ENCODE measurements at regions not wholly inside any gene's neighbourhood (a gene's known extent, or its start where the extent isn't known, plus 50 kb on each side); places are given as distances from the start of the nearest gene placed in this dataset.
"Not testable (repeated sequence)": the region's sequence is repeated elsewhere in the genome, so short reads cannot be mapped to it uniquely, and the experiment has no call there.

DNA sequence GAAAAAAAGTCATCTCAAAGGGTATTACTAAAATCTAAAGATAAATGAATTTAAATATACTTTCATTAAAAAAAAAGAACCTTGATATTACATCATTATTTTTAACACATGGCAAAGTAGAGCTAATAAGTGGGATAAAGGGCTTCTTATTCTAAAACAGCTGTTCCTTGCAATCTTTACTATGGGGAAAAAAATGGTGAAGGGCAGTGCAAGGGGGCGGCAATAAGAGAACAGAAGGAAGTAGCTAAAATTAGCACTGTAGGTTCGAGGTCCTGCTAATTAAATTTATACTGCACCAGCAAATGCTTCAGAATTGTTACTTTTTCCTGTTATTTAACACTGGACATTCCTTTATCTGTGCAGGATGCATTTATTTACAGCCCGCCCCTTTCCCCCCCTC lies 89.4 kb upstream of the HPF1 start:
- Histone ChIP-seq H3K27ac (ENCODE audit: low read length) (no peak overlapping the region), H3K4me1 (ENCODE audit: control insufficient read depth, insufficient read depth, low read length) (no peaks in the 10 kb centered on the region), H3K4me3 (ENCODE audit: low read length) (no peak overlapping the region), H3K9me3 (ENCODE audit: control insufficient read depth, low read length) (no peaks in the 10 kb centered on the region), H3K27me3 (ENCODE audit: control insufficient read depth, insufficient read depth) (peaks cover 2% of the 10 kb centered on the region)
- ATAC-seq, result no peak
- no peak for DNase-seq
- WGBS, result 33% methylated on average over 3 of the region's 3 CpGs
- intact Hi-C loops (cut with DNase I), result no loop called here

DNA sequence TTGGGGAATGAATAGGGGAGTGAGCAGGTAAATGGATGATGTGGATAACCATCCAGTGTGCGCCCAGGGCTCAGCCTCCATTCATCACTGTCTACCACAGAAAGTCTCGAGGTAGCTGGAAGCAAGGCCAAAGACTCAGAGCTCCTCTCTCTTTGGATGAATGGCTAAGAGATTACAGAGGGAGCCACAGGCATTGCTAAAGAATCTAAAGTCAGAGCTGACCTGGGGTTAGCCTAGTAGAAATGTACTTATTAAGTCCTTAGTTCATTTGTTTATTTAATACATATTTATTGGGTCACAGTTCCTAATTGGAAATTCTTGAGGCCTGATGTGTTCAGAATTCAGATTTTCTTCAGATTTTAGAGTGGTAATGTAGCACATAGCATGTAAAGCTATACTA lies 88.7 kb upstream of the HPF1 start:
- DNase-seq (no peak), ATAC-seq (no peak)
- Histone ChIP-seq H3K27ac (ENCODE audit: low read length) (no peak overlapping the region), H3K4me1 (ENCODE audit: control insufficient read depth, insufficient read depth, low read length) (no peaks in the 10 kb centered on the region), H3K4me3 (ENCODE audit: low read length) (no peak overlapping the region), H3K9me3 (ENCODE audit: control insufficient read depth, low read length) (no peaks in the 10 kb centered on the region), H3K27me3 (ENCODE audit: control insufficient read depth, insufficient read depth) (peaks cover 2% of the 10 kb centered on the region)
- intact Hi-C loops (cut with DNase I), result no loop called here
- 75% methylated on average over 2 of the region's 2 CpGs for WGBS

DNA sequence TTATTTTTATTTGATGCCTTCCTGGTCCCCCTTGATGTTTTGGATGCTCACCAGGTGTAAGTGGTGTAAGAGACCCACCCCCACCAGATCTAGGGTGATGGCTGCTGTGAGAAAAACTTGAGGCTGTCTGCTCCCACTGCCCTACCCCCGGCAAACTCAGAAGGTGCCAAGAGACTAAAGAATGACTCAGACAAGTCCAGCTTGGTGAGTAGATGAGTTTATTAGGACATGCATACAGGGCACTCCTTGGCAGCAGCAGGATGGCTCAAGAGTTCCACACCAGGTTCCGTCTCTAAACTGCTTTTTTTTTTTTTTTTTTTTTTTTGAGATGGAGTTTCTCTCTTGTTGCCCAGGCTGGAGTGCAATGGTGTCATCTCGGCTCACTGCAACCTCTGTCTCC lies 84.0 kb upstream of the HPF1 start:
- intact Hi-C loops (cut with DNase I), result no loop called here
- no peak overlapping the region for H3K4me3 ChIP-seq (ENCODE audit: low read length)
- H3K9me3 ChIP-seq (ENCODE audit: control insufficient read depth, low read length), result no peaks in the 10 kb centered on the region
- no peaks in the 10 kb centered on the region for H3K27me3 ChIP-seq (ENCODE audit: control insufficient read depth, insufficient read depth)
- DNase-seq (no peak), ATAC-seq (no peak)
- WGBS, result 87% methylated on average over 3 of the region's 3 CpGs
- H3K4me1 ChIP-seq (ENCODE audit: control insufficient read depth, insufficient read depth, low read length), result no peaks in the 10 kb centered on the region
- H3K27ac ChIP-seq (ENCODE audit: low read length), result no peak overlapping the region

DNA sequence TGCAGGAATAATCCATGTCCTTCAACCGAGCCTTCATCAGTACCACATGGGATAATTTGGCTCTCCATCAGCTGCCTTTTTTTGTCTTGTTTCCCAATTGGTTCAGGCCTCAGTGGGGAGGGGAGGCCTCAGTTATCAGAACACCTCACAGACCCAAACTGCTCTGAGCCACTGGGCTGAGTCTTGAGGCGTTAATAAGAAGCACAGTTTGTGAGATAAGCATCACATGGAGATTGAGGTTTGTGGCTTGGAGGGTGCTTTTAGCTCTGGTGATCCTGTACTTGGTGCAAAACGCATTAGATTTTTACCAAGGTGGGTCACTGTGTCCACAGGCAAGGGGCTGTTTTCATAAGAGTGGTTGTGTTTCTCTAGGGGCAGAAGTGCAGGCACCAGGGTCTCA lies 82.8 kb upstream of the HPF1 start:
- Histone ChIP-seq H3K4me1 (ENCODE audit: control insufficient read depth, insufficient read depth, low read length) (no peaks in the 10 kb centered on the region), H3K27me3 (ENCODE audit: control insufficient read depth, insufficient read depth) (no peaks in the 10 kb centered on the region), H3K4me3 (ENCODE audit: low read length) (no peak overlapping the region), H3K9me3 (ENCODE audit: control insufficient read depth, low read length) (no peaks in the 10 kb centered on the region), H3K27ac (ENCODE audit: low read length) (no peak overlapping the region)
- intact Hi-C loops (cut with DNase I), result no loop called here
- no peak for DNase-seq
- 52% methylated on average over 3 of the region's 3 CpGs for WGBS
- no peak for ATAC-seq

DNA sequence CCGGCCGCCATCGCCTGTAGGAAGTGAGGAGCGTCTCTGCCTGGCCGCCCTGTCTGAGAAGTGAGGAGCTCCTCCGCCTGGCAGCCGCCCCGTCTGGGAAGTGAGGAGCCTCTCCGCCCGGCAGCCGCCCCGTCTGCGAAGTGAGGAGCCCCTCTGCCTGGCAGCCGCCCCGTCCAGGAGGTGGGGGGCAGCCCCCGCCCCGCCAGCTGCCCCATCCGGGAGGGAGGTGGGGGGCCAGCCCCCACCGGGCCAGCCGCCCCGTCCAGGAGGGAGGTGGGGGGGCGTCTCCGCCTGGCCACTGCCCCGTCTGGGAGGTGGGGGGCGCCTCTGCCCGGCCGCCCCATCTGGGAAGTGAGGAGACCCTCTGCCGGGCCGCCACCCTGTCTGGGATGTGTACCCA lies 70.6 kb upstream of the HPF1 start:
- intact Hi-C loops (cut with DNase I); H3K27me3 ChIP-seq (ENCODE audit: control insufficient read depth, insufficient read depth); ATAC-seq: not testable (repeated sequence)

GRCh38 chr4:169826634-169827187 lies 69.0 kb upstream of the HPF1 start:
- no peak overlapping the region for H3K4me3 ChIP-seq (ENCODE audit: low read length)
- no peak for DNase-seq
- WGBS, result 52% methylated on average over 6 of the region's 6 CpGs
- no peak overlapping the region for H3K27ac ChIP-seq (ENCODE audit: low read length)
- no peaks in the 10 kb centered on the region for H3K4me1 ChIP-seq (ENCODE audit: control insufficient read depth, insufficient read depth, low read length)
- H3K27me3 ChIP-seq (ENCODE audit: control insufficient read depth, insufficient read depth), result no peaks in the 10 kb centered on the region
- intact Hi-C loops (cut with DNase I), result no loop called here
- no peak for ATAC-seq
- H3K9me3 ChIP-seq (ENCODE audit: control insufficient read depth, low read length), result no peaks in the 10 kb centered on the region

More for the DNA sequence above, 70.6 kb upstream of the HPF1 start:
- not testable (repeated sequence) for H3K9me3 ChIP-seq (ENCODE audit: control insufficient read depth, low read length); H3K4me3 ChIP-seq (ENCODE audit: low read length); H3K4me1 ChIP-seq (ENCODE audit: control insufficient read depth, insufficient read depth, low read length); H3K27ac ChIP-seq (ENCODE audit: low read length)
- 92% methylated on average over 29 of the region's 29 CpGs for WGBS
- peak in 1 of 3 donors; percentile 56 for DNase-seq

DNA sequence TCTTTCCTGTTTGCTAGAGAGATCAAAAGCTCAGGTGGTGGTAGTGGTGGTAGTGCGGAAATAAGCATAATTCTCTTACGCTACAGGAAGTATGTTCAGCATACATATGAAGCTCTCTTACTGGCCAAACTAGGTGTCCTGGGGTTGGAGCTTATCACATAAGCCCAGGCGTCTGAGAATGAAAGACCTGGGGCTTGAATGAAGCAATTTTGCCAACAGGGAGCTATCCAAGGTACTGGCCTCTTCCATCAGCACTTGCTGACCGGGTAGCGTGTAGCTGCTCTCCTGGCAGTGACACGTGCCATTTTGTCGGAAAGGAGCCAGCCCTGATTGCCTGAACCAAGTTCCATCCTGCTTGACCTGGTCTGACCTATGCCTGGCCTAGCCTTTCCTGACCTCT lies 65.9 kb upstream of the HPF1 start:
- WGBS, result 23% methylated on average over 7 of the region's 7 CpGs
- no peak overlapping the region for H3K27ac ChIP-seq (ENCODE audit: low read length)
- H3K27me3 ChIP-seq (ENCODE audit: control insufficient read depth, insufficient read depth), result no peaks in the 10 kb centered on the region
- ATAC-seq, result no peak
- H3K9me3 ChIP-seq (ENCODE audit: control insufficient read depth, low read length), result no peaks in the 10 kb centered on the region
- no peaks in the 10 kb centered on the region for H3K4me1 ChIP-seq (ENCODE audit: control insufficient read depth, insufficient read depth, low read length)
- H3K4me3 ChIP-seq (ENCODE audit: low read length), result no peak overlapping the region
- intact Hi-C loops (cut with DNase I), result no loop called here
- no peak for DNase-seq

- H3K27me3 ChIP-seq (ENCODE audit: control insufficient read depth, insufficient read depth), result no peaks in the 10 kb centered on the region
- no peak overlapping the region for H3K27ac ChIP-seq (ENCODE audit: low read length)
- H3K4me3 ChIP-seq (ENCODE audit: low read length), result no peak overlapping the region
- no peaks in the 10 kb centered on the region for H3K4me1 ChIP-seq (ENCODE audit: control insufficient read depth, insufficient read depth, low read length)
- intact Hi-C loops (cut with DNase I), result no loop called here
- DNase-seq, result no peak
- no peak for ATAC-seq
- H3K9me3 ChIP-seq (ENCODE audit: control insufficient read depth, low read length), result no peaks in the 10 kb centered on the region
Measured at GRCh38 chr4:169821402-169821801, 63.7 kb upstream of the HPF1 start.

DNA sequence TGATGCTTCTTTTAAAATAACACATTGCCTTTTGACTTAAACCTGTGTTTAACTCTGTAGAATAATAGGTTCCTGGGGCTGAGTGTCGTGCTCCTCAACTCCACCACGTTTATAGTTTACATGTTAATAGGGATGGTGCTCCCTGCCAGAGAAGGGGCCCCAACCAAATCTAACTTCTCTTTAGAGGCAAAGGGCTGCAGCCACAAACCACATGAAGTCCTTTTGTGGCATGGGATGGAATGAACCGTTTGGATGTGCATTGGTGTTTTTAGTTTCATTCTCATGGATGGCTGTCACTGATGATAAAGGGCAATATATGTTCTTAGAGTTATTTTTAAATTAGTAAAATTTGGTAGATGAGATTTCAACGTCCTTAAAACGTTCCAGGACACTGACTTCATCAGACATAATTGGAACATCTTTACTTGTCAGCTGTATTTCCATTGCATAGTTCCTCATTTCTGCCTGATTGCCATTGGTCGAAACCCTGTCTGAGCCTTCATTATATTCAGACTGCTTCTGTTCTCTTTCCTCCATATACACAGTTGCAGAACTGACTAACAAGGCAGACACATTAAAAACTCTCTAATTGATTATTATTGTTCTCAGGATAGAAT lies 60.4 kb upstream of the HPF1 start:
- H3K27ac ChIP-seq (ENCODE audit: low read length), result no peak overlapping the region
- no peaks in the 10 kb centered on the region for H3K9me3 ChIP-seq (ENCODE audit: control insufficient read depth, low read length)
- intact Hi-C loops (cut with DNase I), result no loop called here
- ATAC-seq (no peak), DNase-seq (no peak)
- H3K4me3 ChIP-seq (ENCODE audit: low read length), result no peak overlapping the region
- H3K4me1 ChIP-seq (ENCODE audit: control insufficient read depth, insufficient read depth, low read length), result no peaks in the 10 kb centered on the region
- H3K27me3 ChIP-seq (ENCODE audit: control insufficient read depth, insufficient read depth), result no peaks in the 10 kb centered on the region
- WGBS, result 45% methylated on average over 6 of the region's 6 CpGs

GRCh38 chr4:169815606-169816005 lies 57.9 kb upstream of the HPF1 start:
- no peak for ATAC-seq
- H3K27me3 ChIP-seq (ENCODE audit: control insufficient read depth, insufficient read depth), result no peaks in the 10 kb centered on the region
- intact Hi-C loops (cut with DNase I), result no loop called here
- H3K4me1 ChIP-seq (ENCODE audit: control insufficient read depth, insufficient read depth, low read length), result no peaks in the 10 kb centered on the region
- 57% methylated on average over 3 of the region's 3 CpGs for WGBS
- no peak for DNase-seq
- no peaks in the 10 kb centered on the region for H3K9me3 ChIP-seq (ENCODE audit: control insufficient read depth, low read length)
- H3K4me3 ChIP-seq (ENCODE audit: low read length), result no peak overlapping the region
- no peak overlapping the region for H3K27ac ChIP-seq (ENCODE audit: low read length)

GRCh38 chr4:169811476-169811875 lies 53.7 kb upstream of the HPF1 start:
- no peak overlapping the region for H3K27ac ChIP-seq (ENCODE audit: low read length)

More at GRCh38 chr4:169811476-169811875, 53.7 kb upstream of the HPF1 start:
- H3K4me1 ChIP-seq (ENCODE audit: control insufficient read depth, insufficient read depth, low read length), result no peaks in the 10 kb centered on the region
- 19% methylated on average over 2 of the region's 2 CpGs for WGBS
- no peak overlapping the region for H3K4me3 ChIP-seq (ENCODE audit: low read length)
- intact Hi-C loops (cut with DNase I), result loop anchor here in 1 of 4 donors (5.0 kb wide), 1 partner anchor 236 kb away; no protein-coding TSS in a partner anchor
- H3K27me3 ChIP-seq (ENCODE audit: control insufficient read depth, insufficient read depth), result no peaks in the 10 kb centered on the region
- ATAC-seq, result no peak
- H3K9me3 ChIP-seq (ENCODE audit: control insufficient read depth, low read length), result no peaks in the 10 kb centered on the region
- DNase-seq, result no peak
